ENCODE measurements at regions not wholly inside any gene's neighbourhood (a gene's known extent, or its start where the extent isn't known, plus 50 kb on each side); places are given as distances from the start of the nearest gene placed in this dataset.

GRCh38 chr18:78831603-78832002, 148.0 kb upstream of the SALL3 start:
- Histone ChIP-seq H3K27me3 (ENCODE audit: control insufficient read depth, low read length) (no peaks in the 10 kb centered on the region), H4K20me1 (ENCODE audit: control insufficient read depth, insufficient read depth, low read depth, low read length) (no peaks in the 10 kb centered on the region), H3K9me3 (ENCODE audit: control insufficient read depth, insufficient read depth, low read length) (peaks cover under 1% of the 10 kb centered on the region; the same call in 1 of the 2 replicates), H3K79me2 (ENCODE audit: control insufficient read depth, low read length) (no peaks in the 10 kb centered on the region), H3K27ac (ENCODE audit: low read depth, low read length) (no peak overlapping the region), H3K4me1 (ENCODE audit: control insufficient read depth, low read length) (no peaks in the 10 kb centered on the region), H3F3A (ENCODE audit: control insufficient read depth, insufficient read depth) (no peaks in the 10 kb centered on the region), H3K4me3 (ENCODE audit: low read length) (no peak overlapping the region), H3K4me2 (ENCODE audit: low read length) (no peak overlapping the region), H3K9me2 (replicated peaks; ENCODE audit: control insufficient read depth, low read length) (no peaks in the 10 kb centered on the region), H3K36me3 (ENCODE audit: control insufficient read depth, low read length) (no peaks in the 10 kb centered on the region)
- no peak for TF ChIP-seq EZH2phosphoT487 (IDR thresholded peaks at IDR 0.05; ENCODE audit: borderline replicate concordance, low read length)
- TF ChIP-seq, protein P1, sequence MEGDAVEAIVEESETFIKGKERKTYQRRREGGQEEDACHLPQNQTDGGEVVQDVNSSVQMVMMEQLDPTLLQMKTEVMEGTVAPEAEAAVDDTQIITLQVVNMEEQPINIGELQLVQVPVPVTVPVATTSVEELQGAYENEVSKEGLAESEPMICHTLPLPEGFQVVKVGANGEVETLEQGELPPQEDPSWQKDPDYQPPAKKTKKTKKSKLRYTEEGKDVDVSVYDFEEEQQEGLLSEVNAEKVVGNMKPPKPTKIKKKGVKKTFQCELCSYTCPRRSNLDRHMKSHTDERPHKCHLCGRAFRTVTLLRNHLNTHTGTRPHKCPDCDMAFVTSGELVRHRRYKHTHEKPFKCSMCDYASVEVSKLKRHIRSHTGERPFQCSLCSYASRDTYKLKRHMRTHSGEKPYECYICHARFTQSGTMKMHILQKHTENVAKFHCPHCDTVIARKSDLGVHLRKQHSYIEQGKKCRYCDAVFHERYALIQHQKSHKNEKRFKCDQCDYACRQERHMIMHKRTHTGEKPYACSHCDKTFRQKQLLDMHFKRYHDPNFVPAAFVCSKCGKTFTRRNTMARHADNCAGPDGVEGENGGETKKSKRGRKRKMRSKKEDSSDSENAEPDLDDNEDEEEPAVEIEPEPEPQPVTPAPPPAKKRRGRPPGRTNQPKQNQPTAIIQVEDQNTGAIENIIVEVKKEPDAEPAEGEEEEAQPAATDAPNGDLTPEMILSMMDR (IDR thresholded peaks at IDR 0.05; ENCODE audit: low read depth, low read length, poor library complexity, severe bottlenecking) = no peak

DNA sequence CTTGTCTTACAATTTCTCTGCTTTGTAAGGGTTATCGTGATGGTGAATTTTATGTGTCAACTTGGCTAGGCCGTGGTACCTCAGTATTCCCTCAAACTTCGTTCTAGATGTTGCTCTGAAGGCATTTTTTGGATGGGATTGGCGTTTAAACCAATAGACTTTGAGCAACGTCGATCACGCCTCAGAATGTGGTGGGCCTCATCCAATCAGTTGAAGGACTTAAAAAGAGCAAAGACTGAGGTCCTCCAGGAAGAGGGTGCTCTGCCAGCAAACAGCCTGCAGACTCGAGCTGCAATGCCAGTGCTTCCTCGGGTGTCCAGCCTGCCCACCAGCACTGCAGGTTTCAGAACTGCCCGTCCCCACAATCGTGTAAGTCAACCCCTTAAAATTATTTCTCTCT, 145.8 kb upstream of the SALL3 start:
- H3K9me3 ChIP-seq (ENCODE audit: control insufficient read depth, insufficient read depth, low read length) = peaks cover 9% of the 10 kb centered on the region; the same call in 1 of the 2 replicates
- H3F3A ChIP-seq (ENCODE audit: control insufficient read depth, insufficient read depth) = no peaks in the 10 kb centered on the region
- H3K27ac ChIP-seq (ENCODE audit: low read depth, low read length) = no peak overlapping the region
- no peaks in the 10 kb centered on the region for H3K36me3 ChIP-seq (ENCODE audit: control insufficient read depth, low read length)
- no peak overlapping the region for H3K4me2 ChIP-seq (ENCODE audit: low read length)
- H3K27me3 ChIP-seq (ENCODE audit: control insufficient read depth, low read length) = no peaks in the 10 kb centered on the region
- no peak overlapping the region for H3K4me3 ChIP-seq (ENCODE audit: low read length)
- TF ChIP-seq, protein P1 (IDR thresholded peaks at IDR 0.05; ENCODE audit: low read depth, low read length, poor library complexity, severe bottlenecking) = no peak
- no peak for TF ChIP-seq EZH2phosphoT487 (IDR thresholded peaks at IDR 0.05; ENCODE audit: borderline replicate concordance, low read length)
- no peaks in the 10 kb centered on the region for H3K9me2 ChIP-seq (replicated peaks; ENCODE audit: control insufficient read depth, low read length)
- no peaks in the 10 kb centered on the region for H3K4me1 ChIP-seq (ENCODE audit: control insufficient read depth, low read length)
- H3K79me2 ChIP-seq (ENCODE audit: control insufficient read depth, low read length) = no peaks in the 10 kb centered on the region
- H4K20me1 ChIP-seq (ENCODE audit: control insufficient read depth, insufficient read depth, low read depth, low read length) = no peaks in the 10 kb centered on the region

DNA sequence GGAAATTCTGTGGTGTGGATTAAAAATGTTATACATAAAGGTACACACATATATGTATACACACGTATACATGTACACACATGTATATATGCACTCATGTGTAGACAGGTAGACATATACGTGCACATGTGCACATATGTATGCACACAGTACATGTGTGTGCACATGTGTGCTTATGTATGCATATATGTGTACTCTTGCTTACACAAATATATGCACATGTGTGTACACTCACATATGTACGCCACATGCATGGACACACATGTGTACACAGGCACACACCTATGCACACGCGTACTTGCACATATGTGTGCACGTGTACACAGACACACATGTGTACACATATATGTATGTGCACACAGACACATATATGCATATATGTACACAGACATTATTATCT, 142.8 kb upstream of the SALL3 start:
- Histone ChIP-seq H3K9me2 (replicated peaks; ENCODE audit: control insufficient read depth, low read length) (no peaks in the 10 kb centered on the region), H3K4me3 (ENCODE audit: low read length) (no peak overlapping the region), H3K36me3 (ENCODE audit: control insufficient read depth, low read length) (no peaks in the 10 kb centered on the region), H3K4me2 (ENCODE audit: low read length) (no peak overlapping the region), H4K20me1 (ENCODE audit: control insufficient read depth, insufficient read depth, low read depth, low read length) (no peaks in the 10 kb centered on the region), H3K4me1 (ENCODE audit: control insufficient read depth, low read length) (no peaks in the 10 kb centered on the region), H3K9me3 (ENCODE audit: control insufficient read depth, insufficient read depth, low read length) (peaks cover 9% of the 10 kb centered on the region; the same call in 1 of the 2 replicates), H3F3A (ENCODE audit: control insufficient read depth, insufficient read depth) (no peaks in the 10 kb centered on the region), H3K27ac (ENCODE audit: low read depth, low read length) (no peak overlapping the region), H3K79me2 (ENCODE audit: control insufficient read depth, low read length) (no peaks in the 10 kb centered on the region), H3K27me3 (ENCODE audit: control insufficient read depth, low read length) (no peaks in the 10 kb centered on the region)
- no peak for TF ChIP-seq EZH2phosphoT487 (IDR thresholded peaks at IDR 0.05; ENCODE audit: borderline replicate concordance, low read length)
- TF ChIP-seq, protein P1 (IDR thresholded peaks at IDR 0.05; ENCODE audit: low read depth, low read length, poor library complexity, severe bottlenecking) = no peak
